ENCODE measurements at regions not wholly inside any gene's neighbourhood (a gene's known extent, or its start where the extent isn't known, plus 50 kb on each side); places are given as distances from the start of the nearest gene placed in this dataset.

DNA sequence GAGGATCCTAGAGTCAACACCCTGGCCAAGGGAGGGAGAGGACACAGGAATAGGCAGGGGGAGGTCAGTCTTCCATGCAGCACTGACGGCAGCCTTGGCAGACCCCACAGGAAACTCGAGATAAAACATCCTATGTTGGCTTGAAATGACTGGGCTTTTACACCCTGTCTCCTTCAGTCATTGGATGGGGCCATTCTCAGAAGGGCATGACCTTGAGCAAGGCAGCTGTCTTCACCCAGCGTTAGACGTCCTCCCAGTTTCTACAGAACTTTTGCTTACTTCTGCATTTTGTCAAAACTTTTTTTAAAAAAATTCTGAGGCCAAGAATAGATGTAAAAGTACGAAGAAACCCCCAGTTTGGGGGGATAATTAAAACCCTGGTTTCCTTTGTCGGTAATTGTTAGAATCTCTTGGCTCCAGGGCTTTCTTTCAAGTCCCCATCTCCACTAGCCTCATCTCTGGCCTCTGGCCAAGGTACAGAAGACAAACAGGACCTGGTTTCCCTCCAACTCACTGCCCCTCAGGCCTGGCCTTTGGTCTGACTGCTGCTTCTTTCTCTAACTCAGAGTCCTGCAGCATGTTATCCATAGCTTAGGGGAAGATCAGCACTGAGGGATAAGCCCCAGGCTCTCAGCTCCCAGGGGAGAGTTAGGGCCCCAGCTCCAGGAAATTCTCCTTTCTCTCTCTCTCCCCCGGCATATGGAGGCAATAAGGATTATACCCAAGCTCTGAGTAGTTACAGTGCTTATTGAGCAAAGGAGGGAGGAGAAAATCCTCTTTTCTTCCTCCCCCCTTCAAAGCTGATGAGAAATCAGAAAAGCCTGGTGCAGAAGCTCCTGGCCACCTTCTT lies 51.6 kb upstream of the KCND3 start:
- no peaks in the 10 kb centered on the region for H3K4me1 Mint-ChIP-seq (ENCODE audit: low read depth)
- H3K36me3 Mint-ChIP-seq (ENCODE audit: low read depth): no peaks in the 10 kb centered on the region
- H3K4me3 Mint-ChIP-seq (ENCODE audit: unreplicated experiment): no peak overlapping the region
- H3K9me3 Mint-ChIP-seq (ENCODE audit: low read depth): no peaks in the 10 kb centered on the region
- no peak overlapping the region for H3K27ac Mint-ChIP-seq (ENCODE audit: unreplicated experiment)
- DNase-seq (ENCODE audit: low spot score): no peak
- TF ChIP-seq, protein P1, sequence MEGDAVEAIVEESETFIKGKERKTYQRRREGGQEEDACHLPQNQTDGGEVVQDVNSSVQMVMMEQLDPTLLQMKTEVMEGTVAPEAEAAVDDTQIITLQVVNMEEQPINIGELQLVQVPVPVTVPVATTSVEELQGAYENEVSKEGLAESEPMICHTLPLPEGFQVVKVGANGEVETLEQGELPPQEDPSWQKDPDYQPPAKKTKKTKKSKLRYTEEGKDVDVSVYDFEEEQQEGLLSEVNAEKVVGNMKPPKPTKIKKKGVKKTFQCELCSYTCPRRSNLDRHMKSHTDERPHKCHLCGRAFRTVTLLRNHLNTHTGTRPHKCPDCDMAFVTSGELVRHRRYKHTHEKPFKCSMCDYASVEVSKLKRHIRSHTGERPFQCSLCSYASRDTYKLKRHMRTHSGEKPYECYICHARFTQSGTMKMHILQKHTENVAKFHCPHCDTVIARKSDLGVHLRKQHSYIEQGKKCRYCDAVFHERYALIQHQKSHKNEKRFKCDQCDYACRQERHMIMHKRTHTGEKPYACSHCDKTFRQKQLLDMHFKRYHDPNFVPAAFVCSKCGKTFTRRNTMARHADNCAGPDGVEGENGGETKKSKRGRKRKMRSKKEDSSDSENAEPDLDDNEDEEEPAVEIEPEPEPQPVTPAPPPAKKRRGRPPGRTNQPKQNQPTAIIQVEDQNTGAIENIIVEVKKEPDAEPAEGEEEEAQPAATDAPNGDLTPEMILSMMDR (IDR thresholded peaks at IDR 0.05): no peak
- H3K27me3 Mint-ChIP-seq (ENCODE audit: low read depth): peaks cover 5% of the 10 kb centered on the region

DNA sequence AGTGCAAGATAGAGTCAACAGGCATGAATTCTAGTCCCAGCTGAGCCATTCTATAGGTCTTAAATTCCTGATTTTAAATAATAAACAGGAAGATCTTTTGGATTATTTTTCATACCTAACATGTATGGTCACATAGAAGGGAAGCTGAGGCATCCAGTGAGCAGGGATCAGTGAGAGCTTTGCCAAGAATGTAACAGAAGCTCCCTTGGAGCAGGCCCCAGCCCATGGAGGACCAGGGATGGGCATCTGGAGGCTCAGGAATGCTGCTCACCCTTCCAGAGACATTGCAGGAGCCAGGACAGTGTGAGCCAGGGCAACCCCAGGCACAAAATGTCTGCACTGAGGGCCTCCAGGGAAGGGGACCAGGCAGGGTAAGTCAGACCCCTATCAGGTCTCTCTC lies 54.4 kb upstream of the KCND3 start:
- H3K4me1 Mint-ChIP-seq (ENCODE audit: low read depth): no peaks in the 10 kb centered on the region
- H3K36me3 Mint-ChIP-seq (ENCODE audit: low read depth): no peaks in the 10 kb centered on the region
- DNase-seq (ENCODE audit: low spot score): no peak
- H3K9me3 Mint-ChIP-seq (ENCODE audit: low read depth): peaks cover 5% of the 10 kb centered on the region
- H3K4me3 Mint-ChIP-seq (ENCODE audit: unreplicated experiment): no peak overlapping the region
- no peak overlapping the region for H3K27ac Mint-ChIP-seq (ENCODE audit: unreplicated experiment)
- H3K27me3 Mint-ChIP-seq (ENCODE audit: low read depth): peaks cover 9% of the 10 kb centered on the region
- TF ChIP-seq, protein P1 (IDR thresholded peaks at IDR 0.05): no peak

DNA sequence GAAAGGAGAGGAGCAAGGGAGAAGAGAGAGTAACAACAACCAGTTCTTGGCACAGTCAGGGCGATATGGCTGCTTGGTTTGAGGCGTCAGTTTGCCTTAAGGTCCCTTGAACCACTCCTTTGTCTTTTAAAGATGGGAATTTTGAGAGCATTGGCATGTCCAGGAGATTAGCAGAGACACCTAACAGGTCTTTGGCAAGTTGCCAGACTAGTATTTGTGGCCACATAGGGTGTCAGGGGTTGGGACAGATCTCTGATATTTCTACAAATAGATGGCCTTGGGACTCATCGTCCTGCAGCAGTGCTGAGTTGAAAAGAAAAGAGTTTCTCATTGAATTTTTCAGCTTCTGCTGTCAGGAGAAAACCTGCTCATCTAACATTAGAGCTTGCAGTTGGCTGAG lies 55.3 kb upstream of the KCND3 start:
- H3K36me3 Mint-ChIP-seq (ENCODE audit: low read depth): no peaks in the 10 kb centered on the region
- TF ChIP-seq, protein P1 (IDR thresholded peaks at IDR 0.05): no peak
- H3K4me1 Mint-ChIP-seq (ENCODE audit: low read depth): no peaks in the 10 kb centered on the region
- H3K9me3 Mint-ChIP-seq (ENCODE audit: low read depth): peaks cover 5% of the 10 kb centered on the region
- H3K27ac Mint-ChIP-seq (ENCODE audit: unreplicated experiment): no peak overlapping the region
- peaks cover 9% of the 10 kb centered on the region for H3K27me3 Mint-ChIP-seq (ENCODE audit: low read depth)
- DNase-seq (ENCODE audit: low spot score): no peak
- no peak overlapping the region for H3K4me3 Mint-ChIP-seq (ENCODE audit: unreplicated experiment)

DNA sequence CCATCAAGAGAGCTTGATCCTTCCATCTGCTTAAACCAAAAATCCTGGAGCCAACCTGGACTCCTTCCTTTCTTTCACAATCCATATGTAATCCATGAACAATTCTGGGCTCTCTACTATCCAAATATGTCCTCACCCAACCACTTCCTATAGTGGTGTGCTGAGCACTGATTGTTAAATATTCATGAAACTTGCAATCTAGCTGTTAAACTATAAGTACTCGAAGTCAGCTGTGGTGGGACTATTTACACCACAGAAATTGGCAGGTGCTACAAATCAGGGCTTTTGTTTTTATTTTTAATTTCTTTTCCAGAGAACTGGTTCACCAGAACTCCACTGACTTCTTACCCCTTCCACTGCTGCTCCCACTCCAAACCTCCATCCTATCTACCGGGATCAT lies 57.2 kb upstream of the KCND3 start:
- no peak overlapping the region for H3K4me3 Mint-ChIP-seq (ENCODE audit: unreplicated experiment)
- peaks cover 5% of the 10 kb centered on the region for H3K9me3 Mint-ChIP-seq (ENCODE audit: low read depth)
- no peaks in the 10 kb centered on the region for H3K36me3 Mint-ChIP-seq (ENCODE audit: low read depth)
- TF ChIP-seq, protein P1 (IDR thresholded peaks at IDR 0.05): no peak
- no peak for DNase-seq (ENCODE audit: low spot score)
- no peaks in the 10 kb centered on the region for H3K4me1 Mint-ChIP-seq (ENCODE audit: low read depth)
- H3K27me3 Mint-ChIP-seq (ENCODE audit: low read depth): peaks cover 17% of the 10 kb centered on the region
- H3K27ac Mint-ChIP-seq (ENCODE audit: unreplicated experiment): no peak overlapping the region

DNA sequence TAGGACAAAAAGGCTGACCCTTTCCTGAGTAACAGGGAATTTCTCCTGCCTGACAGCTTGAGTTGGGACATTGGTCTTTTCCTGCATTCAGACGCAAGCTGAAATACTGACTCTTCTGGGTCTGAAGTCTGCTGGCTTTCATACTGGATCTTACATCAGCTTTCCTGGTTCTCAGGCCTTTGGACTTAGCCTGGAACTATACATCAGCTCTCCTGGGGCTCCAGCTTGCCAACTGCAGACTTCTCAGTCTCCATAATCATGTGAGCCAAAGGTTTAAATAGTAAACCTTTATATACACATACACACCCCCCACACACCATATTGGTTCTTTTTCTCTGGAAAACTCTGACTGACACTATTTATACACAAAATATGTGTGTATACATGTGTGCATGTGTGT lies 59.0 kb upstream of the KCND3 start:
- Mint-ChIP-seq H3K27me3 (ENCODE audit: low read depth) (peaks cover 14% of the 10 kb centered on the region), H3K36me3 (ENCODE audit: low read depth) (no peaks in the 10 kb centered on the region), H3K27ac (ENCODE audit: unreplicated experiment) (no peak overlapping the region), H3K9me3 (ENCODE audit: low read depth) (peaks cover 5% of the 10 kb centered on the region), H3K4me3 (ENCODE audit: unreplicated experiment) (no peak overlapping the region), H3K4me1 (ENCODE audit: low read depth) (no peaks in the 10 kb centered on the region)
- TF ChIP-seq, protein P1 (IDR thresholded peaks at IDR 0.05): no peak
- no peak for DNase-seq (ENCODE audit: low spot score)
